GM23338 (cell line): ENCODE measurements at regions not wholly inside any gene's neighbourhood (a gene's known extent, or its start where the extent isn't known, plus 50 kb on each side); places are given as distances from the start of the nearest gene placed in this dataset.

Experiments
- ATAC-seq: fragments of 200-7000 bp; cut with Tn5 transposase; 3 replicates; pipeline ENCODE4 v1.9.1; 2020
- DNase-seq: peaks from one replicate; pipeline ENCODE4 v3.0.0-alpha.2; 2015; ENCODE audit warnings: low spot score
- H2AFZ ChIP-seq: fragments of 200-600 bp; sonication (generic); 2 replicates; pipeline ENCODE4 v1.8.0; 2016; ENCODE audit warnings: antibody characterized with exemption, mild to moderate bottlenecking, moderate library complexity
- H3F3A ChIP-seq: fragments of 200-600 bp; sonication (generic); replicated peaks from 2 replicates; pipeline ENCODE4 v1.8.0; 2017; ENCODE audit warnings: antibody characterized with exemption, mixed run types, low read depth
- H3K27ac ChIP-seq: fragments of 200-600 bp; sonication (generic); 2 replicates; pipeline ENCODE4 v1.6.1; 2016; ENCODE audit warnings: low read depth
- H3K27me3 ChIP-seq: fragments of 200-600 bp; sonication (generic); 2 replicates; pipeline ENCODE4 v1.8.0; 2016; ENCODE audit warnings: mild to moderate bottlenecking, mixed run types, moderate library complexity; ENCODE audit not compliant: insufficient read depth
- H3K36me3 ChIP-seq: fragments of 200-600 bp; sonication (generic); 2 replicates; pipeline ENCODE4 v1.8.0; 2016; ENCODE audit warnings: mild to moderate bottlenecking; ENCODE audit not compliant: insufficient read depth
- H3K4me1 ChIP-seq: fragments of 200-600 bp; sonication (generic); 2 replicates; pipeline ENCODE4 v1.8.0; 2016; ENCODE audit warnings: mild to moderate bottlenecking, moderate library complexity; ENCODE audit not compliant: insufficient read depth
- H3K4me2 ChIP-seq: fragments of 200-600 bp; sonication (generic); 2 replicates; pipeline ENCODE4 v1.7.1; 2017; ENCODE audit warnings: mixed run types
- H3K4me3 ChIP-seq: fragments of 200-600 bp; sonication (generic); 2 replicates; pipeline ENCODE4 v1.6.1; 2016; ENCODE audit warnings: mixed run types
- H3K79me2 ChIP-seq: fragments of 200-600 bp; sonication (generic); replicated peaks from 2 replicates; pipeline ENCODE4 v1.8.0; 2017; ENCODE audit warnings: mild to moderate bottlenecking; ENCODE audit not compliant: insufficient read depth
- H3K9me2 ChIP-seq: fragments of 200-600 bp; sonication (generic); 2 replicates; pipeline ENCODE4 v1.8.0; 2017; ENCODE audit not compliant: insufficient read depth
- H4K20me1 ChIP-seq: fragments of 200-600 bp; sonication (generic); replicated peaks from 2 replicates; pipeline ENCODE4 v1.8.0; 2017; ENCODE audit warnings: mild to moderate bottlenecking; ENCODE audit not compliant: insufficient read depth
- H3K27ac Mint-ChIP-seq: 2 replicates; pipeline ENCODE4 v1.8.0; 2020; ENCODE audit warnings: inconsistent platforms, mild to moderate bottlenecking, moderate library complexity, mixed read lengths
- H3K27me3 Mint-ChIP-seq: 3 replicates; pipeline ENCODE4 v1.8.0; 2022; ENCODE audit warnings: low read depth, mild to moderate bottlenecking, moderate library complexity, mixed read lengths, inconsistent platforms; ENCODE audit not compliant: insufficient read depth, poor library complexity
- H3K36me3 Mint-ChIP-seq: 3 replicates; pipeline ENCODE4 v1.8.0; 2021; ENCODE audit warnings: low read depth, mild to moderate bottlenecking, inconsistent platforms, moderate library complexity, mixed read lengths
- H3K4me1 Mint-ChIP-seq: 3 replicates; pipeline ENCODE4 v1.8.0; 2020; ENCODE audit warnings: mild to moderate bottlenecking, inconsistent platforms, mixed read lengths
- H3K4me3 Mint-ChIP-seq: 3 replicates; pipeline ENCODE4 v1.8.0; 2021; ENCODE audit warnings: moderate library complexity, mild to moderate bottlenecking, inconsistent platforms, mixed read lengths
- H3K9me3 Mint-ChIP-seq: 3 replicates; pipeline ENCODE4 v1.8.0; 2020; ENCODE audit warnings: moderate library complexity, mild to moderate bottlenecking, inconsistent platforms, mixed read lengths
- CREB1 ChIP-seq: fragments of 250-450 bp; sonication (Bioruptor Pico); IDR thresholded peaks from 2 replicates; pipeline ENCODE4 v1.5.0; 2020; ENCODE audit warnings: low read depth, mild to moderate bottlenecking, moderate library complexity
- ETS1 ChIP-seq: IDR thresholded peaks from 2 replicates; pipeline ENCODE4 v1.6.1; 2016; ENCODE audit warnings: antibody characterized with exemption
- EZH2 ChIP-seq: fragments of 200-600 bp; sonication (generic); IDR thresholded peaks from one replicate; pipeline ENCODE4 v1.8.0; 2017; ENCODE audit warnings: antibody characterized with exemption, mild to moderate bottlenecking, low read depth; ENCODE audit not compliant: unreplicated experiment
- EZH2phosphoT487 ChIP-seq: fragments of 200-600 bp; sonication (generic); IDR thresholded peaks from one replicate; pipeline ENCODE4 v1.8.1; 2018; ENCODE audit warnings: antibody characterized with exemption; ENCODE audit not compliant: unreplicated experiment
- JUNB ChIP-seq: IDR thresholded peaks from one replicate; pipeline ENCODE4 v1.6.1; 2016; ENCODE audit warnings: antibody characterized with exemption; ENCODE audit not compliant: unreplicated experiment
- NANOG ChIP-seq: IDR thresholded peaks from 2 replicates; pipeline ENCODE4 v1.6.1; 2016; ENCODE audit warnings: antibody characterized with exemption, borderline replicate concordance
- POLR2AphosphoS5 ChIP-seq: IDR thresholded peaks from 2 replicates; pipeline ENCODE4 v1.6.1; 2016; ENCODE audit warnings: antibody characterized with exemption, low read depth
- REST ChIP-seq: IDR thresholded peaks from one replicate; pipeline ENCODE4 v1.6.1; 2018; ENCODE audit warnings: antibody characterized with exemption; ENCODE audit not compliant: unreplicated experiment
- STAT1 ChIP-seq: IDR thresholded peaks from one replicate; pipeline ENCODE4 v1.6.1; 2016; ENCODE audit warnings: antibody characterized with exemption; ENCODE audit not compliant: unreplicated experiment
- ZNF331 ChIP-seq: fragments of 250-450 bp; sonication (Bioruptor Pico); IDR thresholded peaks from 2 replicates; pipeline ENCODE4 v1.5.0; 2020; ENCODE audit warnings: low read depth, mild to moderate bottlenecking, moderate library complexity
- ZNF462 ChIP-seq: fragments of 250-450 bp; sonication (Bioruptor Pico); IDR thresholded peaks from 2 replicates; pipeline ENCODE4 v1.5.0; 2020; ENCODE audit warnings: mild to moderate bottlenecking, moderate library complexity

- no peak for DNase-seq
- H3K4me2 ChIP-seq = no peak overlapping the region
- no peaks in the 10 kb centered on the region for H3K79me2 ChIP-seq
- H3F3A ChIP-seq = no peaks in the 10 kb centered on the region
- H3K36me3 ChIP-seq = no peaks in the 10 kb centered on the region
- no peaks in the 10 kb centered on the region for H3K9me2 ChIP-seq
- no peak overlapping the region for H2AFZ ChIP-seq
- no peak overlapping the region for H3K4me3 Mint-ChIP-seq
- no peaks in the 10 kb centered on the region for H3K4me1 ChIP-seq
- no peak overlapping the region for H3K27ac Mint-ChIP-seq
- H3K27me3 ChIP-seq = no peaks in the 10 kb centered on the region
- peaks cover 8% of the 10 kb centered on the region for H3K4me1 Mint-ChIP-seq
- no peak overlapping the region for H3K4me3 ChIP-seq
- no peaks in the 10 kb centered on the region for H4K20me1 ChIP-seq
- H3K9me3 Mint-ChIP-seq = no peaks in the 10 kb centered on the region
- H3K27ac ChIP-seq = no peak overlapping the region
- H3K27me3 Mint-ChIP-seq = no peaks in the 10 kb centered on the region
- H3K36me3 Mint-ChIP-seq = no peaks in the 10 kb centered on the region
- TF ChIP-seq REST (no peak), ZNF331 (CRISPR knock-in tag) (no peak)
- no peak for ATAC-seq
These were observed 72.2 kb upstream of the BHLHE40 start for GRCh38 chr3:4907050-4907449.

- no peaks in the 10 kb centered on the region for H3K9me2 ChIP-seq
- H3K4me1 Mint-ChIP-seq = peaks cover 8% of the 10 kb centered on the region
- H3K79me2 ChIP-seq = no peaks in the 10 kb centered on the region
- H3K4me2 ChIP-seq = no peak overlapping the region
- DNase-seq (no peak), ATAC-seq (no peak)
- H3K4me1 ChIP-seq = no peaks in the 10 kb centered on the region
- H3K36me3 Mint-ChIP-seq = no peaks in the 10 kb centered on the region
- no peak overlapping the region for H3K27ac ChIP-seq
- no peaks in the 10 kb centered on the region for H4K20me1 ChIP-seq
- no peaks in the 10 kb centered on the region for H3K9me3 Mint-ChIP-seq
- no peak overlapping the region for H3K4me3 Mint-ChIP-seq
- no peak overlapping the region for H3K4me3 ChIP-seq
- no peaks in the 10 kb centered on the region for H3K27me3 Mint-ChIP-seq
- H3K27ac Mint-ChIP-seq = no peak overlapping the region; the same call in 1 of the 2 replicates
- no peak overlapping the region for H2AFZ ChIP-seq
- no peaks in the 10 kb centered on the region for H3K36me3 ChIP-seq
- H3F3A ChIP-seq = no peaks in the 10 kb centered on the region
- H3K27me3 ChIP-seq = no peaks in the 10 kb centered on the region
- TF ChIP-seq STAT1 (no peak), POLR2AphosphoS5 (no peak), EZH2phosphoT487 (no peak), ZNF462 (CRISPR knock-in tag) (no peak), EZH2 (no peak), ETS1 (no peak), NANOG (no peak), ZNF331 (CRISPR knock-in tag) (no peak), JUNB (no peak), CREB1 (CRISPR knock-in tag) (no peak)
These were observed 71.4 kb upstream of the BHLHE40 start for GRCh38 chr3:4907643-4908432.
